ENCODE measurements at regions not wholly inside any gene's neighbourhood (a gene's known extent, or its start where the extent isn't known, plus 50 kb on each side); places are given as distances from the start of the nearest gene placed in this dataset.

GRCh38 chr3:81936817-81937216 is 175.4 kb upstream of the GBE1 start:
- no peak for TF ChIP-seq POLR2A (IDR thresholded peaks at IDR 0.05)
- no peak for TF ChIP-seq EP300 (IDR thresholded peaks at IDR 0.05)
- TF ChIP-seq CTCF (IDR thresholded peaks at IDR 0.05) = no peak
- TF ChIP-seq POLR2AphosphoS5 (IDR thresholded peaks at IDR 0.05) = no peak
- 40 to 47% methylated on average over 1 of the region's 1 CpG for WGBS, 2 donors (ENCODE audit: low coverage in 1 of 2)
- ATAC-seq = no peak

DNA sequence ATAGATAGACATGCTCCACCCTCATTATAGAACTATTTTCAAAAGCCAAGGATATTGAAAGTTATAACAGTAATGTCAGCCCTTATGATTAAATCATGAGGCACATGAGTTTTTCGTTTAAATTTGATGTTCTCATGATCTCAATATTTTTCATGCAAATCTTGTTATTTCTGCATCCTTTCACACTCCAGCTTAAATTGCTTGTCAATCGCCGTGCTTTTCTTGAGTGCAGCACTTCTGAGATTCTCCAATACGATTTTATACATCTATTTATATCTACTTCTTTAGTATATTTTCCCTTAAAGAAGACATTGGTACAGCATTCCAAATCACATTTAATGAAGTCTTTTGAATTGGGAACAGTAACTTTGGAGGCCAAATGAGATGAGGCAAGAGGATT is 171.2 kb upstream of the GBE1 start:
- Histone ChIP-seq H3K4me3 (no peak overlapping the region), H3K9me3 (no peaks in the 10 kb centered on the region), H3K27ac (no peak overlapping the region), H3K36me3 (no peaks in the 10 kb centered on the region), H3K27me3 (no peaks in the 10 kb centered on the region), H3K4me1 (no peaks in the 10 kb centered on the region)
- no peak for ATAC-seq
- TF ChIP-seq POLR2AphosphoS5 (IDR thresholded peaks at IDR 0.05) (no peak), CTCF (IDR thresholded peaks at IDR 0.05) (no peak), POLR2A (IDR thresholded peaks at IDR 0.05) (no peak), EP300 (IDR thresholded peaks at IDR 0.05) (no peak)
- WGBS, 2 donors (ENCODE audit: low coverage in 1 of 2) = 79 to 95% methylated on average over 3 to 4 of the region's 4 CpGs

More at GRCh38 chr3:81936817-81937216, 175.4 kb upstream of the GBE1 start:
- Histone ChIP-seq H3K4me1 (no peaks in the 10 kb centered on the region), H3K36me3 (no peaks in the 10 kb centered on the region), H3K9me3 (peaks cover 0 to 6% (median 0%) of the 10 kb centered on the region in 3 donors), H3K27ac (no peak overlapping the region), H3K4me3 (no peak overlapping the region), H3K27me3 (no peaks in the 10 kb centered on the region)

- ATAC-seq = no peak
- H3K9me3 ChIP-seq = no peaks in the 10 kb centered on the region
- H3K27me3 ChIP-seq = no peaks in the 10 kb centered on the region
- no peak overlapping the region for H3K27ac ChIP-seq
- 70 to 86% methylated on average over 6 to 9 of the region's 12 CpGs for WGBS, 2 donors (ENCODE audit: low coverage in 1 of 2)
- H3K4me1 ChIP-seq = no peaks in the 10 kb centered on the region
- H3K36me3 ChIP-seq = no peaks in the 10 kb centered on the region
- TF ChIP-seq EP300 (IDR thresholded peaks at IDR 0.05) = no peak
- TF ChIP-seq CTCF (IDR thresholded peaks at IDR 0.05) = no peak
- TF ChIP-seq POLR2AphosphoS5 (IDR thresholded peaks at IDR 0.05) = no peak
- no peak for TF ChIP-seq POLR2A (IDR thresholded peaks at IDR 0.05)
- H3K4me3 ChIP-seq = no peak overlapping the region
These were observed 170.1 kb upstream of the GBE1 start for GRCh38 chr3:81931265-81932251.

GRCh38 chr3:81929697-81930096 is 168.3 kb upstream of the GBE1 start:
- no peak overlapping the region for H3K27ac ChIP-seq
- no peaks in the 10 kb centered on the region for H3K36me3 ChIP-seq
- H3K4me1 ChIP-seq = no peaks in the 10 kb centered on the region
- TF ChIP-seq EP300 (IDR thresholded peaks at IDR 0.05) (no peak), CTCF (IDR thresholded peaks at IDR 0.05) (no peak), POLR2AphosphoS5 (IDR thresholded peaks at IDR 0.05) (no peak), POLR2A (IDR thresholded peaks at IDR 0.05) (no peak)
- no peaks in the 10 kb centered on the region for H3K9me3 ChIP-seq
- no peak for ATAC-seq
- no peak overlapping the region for H3K4me3 ChIP-seq
- no peaks in the 10 kb centered on the region for H3K27me3 ChIP-seq

- 82 to 100% methylated on average over 1 of the region's 1 CpG for WGBS, 2 donors (ENCODE audit: low coverage in 1 of 2)
- Histone ChIP-seq H3K27ac (no peak overlapping the region), H3K36me3 (no peaks in the 10 kb centered on the region), H3K4me1 (no peaks in the 10 kb centered on the region), H3K4me3 (no peak overlapping the region), H3K27me3 (no peaks in the 10 kb centered on the region), H3K9me3 (no peaks in the 10 kb centered on the region)
- no peak for ATAC-seq
- no peak for TF ChIP-seq POLR2A (IDR thresholded peaks at IDR 0.05)
- TF ChIP-seq EP300 (IDR thresholded peaks at IDR 0.05) = no peak
- TF ChIP-seq POLR2AphosphoS5 (IDR thresholded peaks at IDR 0.05) = no peak
- TF ChIP-seq CTCF (IDR thresholded peaks at IDR 0.05) = no peak
These were observed 166.4 kb upstream of the GBE1 start for GRCh38 chr3:81927811-81928210.
